ENCODE measurements at regions not wholly inside any gene's neighbourhood (a gene's known extent, or its start where the extent isn't known, plus 50 kb on each side); places are given as distances from the start of the nearest gene placed in this dataset.

- Histone ChIP-seq H3K4me3 (ENCODE audit: low read length) (no peak overlapping the region), H2AFZ (ENCODE audit: low read length) (no peak overlapping the region), H4K20me1 (ENCODE audit: low read length) (no peaks in the 10 kb centered on the region), H3K27ac (ENCODE audit: low read length) (no peak overlapping the region), H3K27me3 (ENCODE audit: low read length) (no peaks in the 10 kb centered on the region), H3K4me1 (ENCODE audit: insufficient read depth, low read length) (no peaks in the 10 kb centered on the region), H3F3A (ENCODE audit: low read length, unreplicated experiment) (no peaks in the 10 kb centered on the region), H3K36me3 (ENCODE audit: low read depth, low read length) (no peaks in the 10 kb centered on the region), H3K79me2 (ENCODE audit: low read length) (no peaks in the 10 kb centered on the region), H3K4me2 (ENCODE audit: low read length) (no peak overlapping the region), H3K9me2 (replicated peaks; ENCODE audit: low read length) (no peaks in the 10 kb centered on the region), H3K9ac (ENCODE audit: low read length) (no peak overlapping the region), H3K9me3 (ENCODE audit: low read length) (no peaks in the 10 kb centered on the region)
- DNase-seq (no peak), ATAC-seq (no peak)
- CTCF ChIA-PET, result no interaction called here
- no TSS peak for BruUV-seq (replicated peaks)
- POLR2A ChIA-PET (ENCODE audit: unreplicated experiment), result no interaction called here
- intact Hi-C loops (cut with micrococcal nuclease), result loop anchor here (10.0 kb wide), 1 partner anchor 185 kb away; no protein-coding TSS in a partner anchor
- TF ChIP-seq EZH2 (IDR thresholded peaks at IDR 0.05; ENCODE audit: low read length, unreplicated experiment) (no peak), CTCF (conservative IDR thresholded peaks at IDR 0.05; ENCODE audit: low read depth, low read length) (no peak), EZH2phosphoT487 (IDR thresholded peaks at IDR 0.05; ENCODE audit: borderline replicate concordance, low read length) (no peak)
Observed at GRCh38 chr2:186069676-186070075, 331.1 kb downstream of the FSIP2 start.

GRCh38 chr2:186085226-186085625 is 346.6 kb downstream of the FSIP2 start:
- TF ChIP-seq CTCF (conservative IDR thresholded peaks at IDR 0.05; ENCODE audit: low read depth, low read length), result no peak
- TF ChIP-seq EZH2 (IDR thresholded peaks at IDR 0.05; ENCODE audit: low read length, unreplicated experiment), result no peak
- TF ChIP-seq EZH2phosphoT487 (IDR thresholded peaks at IDR 0.05; ENCODE audit: borderline replicate concordance, low read length), result no peak
- H3K79me2 ChIP-seq (ENCODE audit: low read length), result no peaks in the 10 kb centered on the region
- POLR2A ChIA-PET (ENCODE audit: unreplicated experiment), result no interaction called here
- H3K4me1 ChIP-seq (ENCODE audit: insufficient read depth, low read length), result no peaks in the 10 kb centered on the region
- ATAC-seq, result no peak
- H4K20me1 ChIP-seq (ENCODE audit: low read length), result no peaks in the 10 kb centered on the region
- H3K9ac ChIP-seq (ENCODE audit: low read length), result no peak overlapping the region
- H3K27ac ChIP-seq (ENCODE audit: low read length), result no peak overlapping the region
- H3K36me3 ChIP-seq (ENCODE audit: low read depth, low read length), result no peaks in the 10 kb centered on the region
- no peak overlapping the region for H3K4me3 ChIP-seq (ENCODE audit: low read length)
- H2AFZ ChIP-seq (ENCODE audit: low read length), result no peak overlapping the region
- BruUV-seq (replicated peaks), result no TSS peak
- no peaks in the 10 kb centered on the region for H3K27me3 ChIP-seq (ENCODE audit: low read length)
- no peak overlapping the region for H3K4me2 ChIP-seq (ENCODE audit: low read length)
- intact Hi-C loops (cut with micrococcal nuclease), result no loop called here
- no peaks in the 10 kb centered on the region for H3K9me3 ChIP-seq (ENCODE audit: low read length)
- no peaks in the 10 kb centered on the region for H3F3A ChIP-seq (ENCODE audit: low read length, unreplicated experiment)
- no peaks in the 10 kb centered on the region for H3K9me2 ChIP-seq (replicated peaks; ENCODE audit: low read length)
- CTCF ChIA-PET, result no interaction called here
- DNase-seq, result no peak

GRCh38 chr2:186093174-186093573 is 354.6 kb downstream of the FSIP2 start:
- ATAC-seq, result no peak

More at GRCh38 chr2:186093174-186093573, 354.6 kb downstream of the FSIP2 start:
- Histone ChIP-seq H3K4me2 (ENCODE audit: low read length) (no peak overlapping the region), H4K20me1 (ENCODE audit: low read length) (no peaks in the 10 kb centered on the region), H3K36me3 (ENCODE audit: low read depth, low read length) (no peaks in the 10 kb centered on the region), H3K4me1 (ENCODE audit: insufficient read depth, low read length) (no peaks in the 10 kb centered on the region), H3K9me2 (replicated peaks; ENCODE audit: low read length) (no peaks in the 10 kb centered on the region), H3K79me2 (ENCODE audit: low read length) (no peaks in the 10 kb centered on the region), H2AFZ (ENCODE audit: low read length) (no peak overlapping the region), H3K4me3 (ENCODE audit: low read length) (no peak overlapping the region), H3F3A (ENCODE audit: low read length, unreplicated experiment) (no peaks in the 10 kb centered on the region), H3K27me3 (ENCODE audit: low read length) (no peaks in the 10 kb centered on the region), H3K9ac (ENCODE audit: low read length) (no peak overlapping the region), H3K27ac (ENCODE audit: low read length) (no peak overlapping the region), H3K9me3 (ENCODE audit: low read length) (no peaks in the 10 kb centered on the region)
- ChIA-PET POLR2A (ENCODE audit: unreplicated experiment) (no interaction called here), CTCF (no interaction called here)
- TF ChIP-seq EZH2phosphoT487 (IDR thresholded peaks at IDR 0.05; ENCODE audit: borderline replicate concordance, low read length) (no peak), CTCF (conservative IDR thresholded peaks at IDR 0.05; ENCODE audit: low read depth, low read length) (no peak), EZH2 (IDR thresholded peaks at IDR 0.05; ENCODE audit: low read length, unreplicated experiment) (no peak)
- DNase-seq, result no peak
- intact Hi-C loops (cut with micrococcal nuclease), result no loop called here
- no TSS peak for BruUV-seq (replicated peaks)

Measured in PC-3 (cell line).